Thyroid gland (tissue), 4 donors: ENCODE measurements at regions not wholly inside any gene's neighbourhood (a gene's known extent, or its start where the extent isn't known, plus 50 kb on each side); places are given as distances from the start of the nearest gene placed in this dataset.

Experiments used
- DNase-seq, 2 donors: peaks; one replicate each; pipeline ENCODE4 v3.0.0-alpha.2; 2019
- H3K27ac ChIP-seq, 3 donors: fragments of 200-600 bp; sonication (generic); 1 replicate in 2 of 3; 2 replicates in 1 of 3; pipeline ENCODE4 v1.5.1; 2016 to 2019; ENCODE audit warnings: mild to moderate bottlenecking in 1 of 3, moderate library complexity in 1 of 3
- H3K27me3 ChIP-seq: fragments of 200-600 bp; sonication (generic); one replicate; pipeline ENCODE4 v1.5.1; 2019
- H3K36me3 ChIP-seq, 2 donors: fragments of 200-600 bp; sonication (generic); one replicate each; pipeline ENCODE4 v1.5.1; 2016 to 2019
- H3K4me1 ChIP-seq, 2 donors: fragments of 200-600 bp; sonication (generic); one replicate each; pipeline ENCODE4 v1.5.1; 2017 to 2019
- H3K4me3 ChIP-seq, 3 donors: fragments of 200-600 bp; sonication (generic); replicated peaks in 1 of 3; 1 replicate in 2 of 3; 2 replicates in 1 of 3; pipeline ENCODE4 v1.5.1; 2016; ENCODE audit warnings: mild to moderate bottlenecking in 1 of 3
- H3K9me3 ChIP-seq: fragments of 200-600 bp; sonication (generic); one replicate; pipeline ENCODE4 v1.5.1; 2017
- POLR2A ChIP-seq, 2 donors: fragments of 450-650 bp; IDR thresholded peaks; one replicate each; pipeline ENCODE4 v1.6.1; 2017; ENCODE audit warnings: antibody characterized with exemption in 2 of 2, mild to moderate bottlenecking in 2 of 2, moderate library complexity in 1 of 2
- WGBS, 2 donors: methylation state at CpG; one replicate each; pipeline ENCODE4 v1.1.5; 2017; 5-methylcytosine and 5-hydroxymethylcytosine counted together
- intact Hi-C: fragments of 100-400 bp; cut with DNase I; formaldehyde crosslinking; loops from one replicate; pipeline ENCODE4 v1.15.1; 2023
- TF ChIP-seq, protein P1 (sequence below), 6 experiments: fragments of 200-600 bp in 3 of 6; fragments of 450-650 bp in 3 of 6; sonication (generic) in 3 of 6; IDR thresholded peaks; one replicate each; pipeline ENCODE4 v1.5.1; 2016 to 2019; ENCODE audit warnings: antibody characterized with exemption in 6 of 6, mild to moderate bottlenecking in 2 of 6, inconsistent platforms in 1 of 6, moderate library complexity in 1 of 6

DNA sequence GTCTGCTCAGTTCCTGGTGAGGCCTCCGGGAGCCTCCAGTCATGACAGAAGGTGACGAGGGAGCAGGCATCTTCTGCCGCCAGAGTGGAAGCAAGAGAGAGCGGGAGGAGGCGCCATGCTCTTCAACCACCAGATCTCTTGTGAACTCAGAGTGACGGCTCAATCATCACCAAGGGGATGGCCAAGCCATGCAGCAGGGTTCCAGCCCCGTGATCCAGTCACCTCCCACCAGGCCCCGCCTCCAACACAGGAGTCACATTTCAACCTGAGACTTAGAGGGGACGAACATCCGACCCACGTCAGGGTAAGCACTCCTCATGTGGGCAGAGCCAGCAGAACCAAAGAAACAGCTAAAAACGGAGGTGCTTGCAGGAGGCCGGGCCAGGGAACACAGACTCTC, 1470.5 kb downstream of the BRD1 start:
- Histone ChIP-seq H3K4me1 (no peaks in the 10 kb centered on the region), H3K9me3 (no peaks in the 10 kb centered on the region), H3K27ac (no peak overlapping the region), H3K36me3 (no peaks in the 10 kb centered on the region), H3K27me3 (no peaks in the 10 kb centered on the region), H3K4me3 (no peak overlapping the region)
- DNase-seq = no peak
- intact Hi-C loops = no loop called here
- 29 to 47% methylated on average over 13 of the region's 13 CpGs for WGBS, 2 donors
- no peak for TF ChIP-seq POLR2A (IDR thresholded peaks at IDR 0.05)
- TF ChIP-seq, protein P1, sequence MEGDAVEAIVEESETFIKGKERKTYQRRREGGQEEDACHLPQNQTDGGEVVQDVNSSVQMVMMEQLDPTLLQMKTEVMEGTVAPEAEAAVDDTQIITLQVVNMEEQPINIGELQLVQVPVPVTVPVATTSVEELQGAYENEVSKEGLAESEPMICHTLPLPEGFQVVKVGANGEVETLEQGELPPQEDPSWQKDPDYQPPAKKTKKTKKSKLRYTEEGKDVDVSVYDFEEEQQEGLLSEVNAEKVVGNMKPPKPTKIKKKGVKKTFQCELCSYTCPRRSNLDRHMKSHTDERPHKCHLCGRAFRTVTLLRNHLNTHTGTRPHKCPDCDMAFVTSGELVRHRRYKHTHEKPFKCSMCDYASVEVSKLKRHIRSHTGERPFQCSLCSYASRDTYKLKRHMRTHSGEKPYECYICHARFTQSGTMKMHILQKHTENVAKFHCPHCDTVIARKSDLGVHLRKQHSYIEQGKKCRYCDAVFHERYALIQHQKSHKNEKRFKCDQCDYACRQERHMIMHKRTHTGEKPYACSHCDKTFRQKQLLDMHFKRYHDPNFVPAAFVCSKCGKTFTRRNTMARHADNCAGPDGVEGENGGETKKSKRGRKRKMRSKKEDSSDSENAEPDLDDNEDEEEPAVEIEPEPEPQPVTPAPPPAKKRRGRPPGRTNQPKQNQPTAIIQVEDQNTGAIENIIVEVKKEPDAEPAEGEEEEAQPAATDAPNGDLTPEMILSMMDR (IDR thresholded peaks at IDR 0.05) = no peak

- WGBS, 2 donors = 75 to 76% methylated on average over 5 of the region's 5 CpGs
- H3K27ac ChIP-seq = no peak overlapping the region
- no peaks in the 10 kb centered on the region for H3K36me3 ChIP-seq
- TF ChIP-seq, protein P1 (IDR thresholded peaks at IDR 0.05) = no peak
- no peak for TF ChIP-seq POLR2A (IDR thresholded peaks at IDR 0.05)
- H3K27me3 ChIP-seq = no peaks in the 10 kb centered on the region
- intact Hi-C loops = no loop called here
- DNase-seq = no peak
- H3K4me3 ChIP-seq = no peak overlapping the region
- no peaks in the 10 kb centered on the region for H3K4me1 ChIP-seq
- no peaks in the 10 kb centered on the region for H3K9me3 ChIP-seq
Measured at GRCh38 chr22:48356731-48357130, 1470.9 kb downstream of the BRD1 start.

GRCh38 chr22:48354096-48354495, 1473.6 kb downstream of the BRD1 start:
- no peak overlapping the region for H3K27ac ChIP-seq
- intact Hi-C loops = no loop called here
- no peak for TF ChIP-seq POLR2A (IDR thresholded peaks at IDR 0.05)
- TF ChIP-seq, protein P1 (IDR thresholded peaks at IDR 0.05) = no peak
- no peaks in the 10 kb centered on the region for H3K27me3 ChIP-seq
- H3K9me3 ChIP-seq = no peaks in the 10 kb centered on the region
- H3K4me3 ChIP-seq = no peak overlapping the region
- 80% methylated on average over 5 of the region's 5 CpGs for WGBS, 2 donors
- DNase-seq = no peak
- H3K4me1 ChIP-seq = no peaks in the 10 kb centered on the region
- H3K36me3 ChIP-seq = no peaks in the 10 kb centered on the region

GRCh38 chr22:48353116-48353947, 1474.3 kb downstream of the BRD1 start:
- Histone ChIP-seq H3K27me3 (no peaks in the 10 kb centered on the region), H3K4me3 (no peak overlapping the region), H3K27ac (no peak overlapping the region), H3K9me3 (no peaks in the 10 kb centered on the region), H3K4me1 (no peaks in the 10 kb centered on the region), H3K36me3 (no peaks in the 10 kb centered on the region)
- intact Hi-C loops = no loop called here
- no peak for DNase-seq
- 72 to 74% methylated on average over 12 to 14 of the region's 14 CpGs for WGBS, 2 donors
- TF ChIP-seq, protein P1 (IDR thresholded peaks at IDR 0.05) = no peak
- no peak for TF ChIP-seq POLR2A (IDR thresholded peaks at IDR 0.05)

- Histone ChIP-seq H3K27me3 (no peaks in the 10 kb centered on the region), H3K4me3 (no peak overlapping the region), H3K36me3 (no peaks in the 10 kb centered on the region), H3K27ac (no peak overlapping the region), H3K9me3 (no peaks in the 10 kb centered on the region), H3K4me1 (no peaks in the 10 kb centered on the region)
- TF ChIP-seq POLR2A (IDR thresholded peaks at IDR 0.05) = no peak
- TF ChIP-seq, protein P1 (IDR thresholded peaks at IDR 0.05) = no peak
- intact Hi-C loops = no loop called here
- 83% methylated on average over 15 to 17 of the region's 18 CpGs for WGBS, 2 donors
- no peak for DNase-seq
Measured at GRCh38 chr22:48352086-48352911, 1475.4 kb downstream of the BRD1 start.
